ENCODE measurements at regions not wholly inside any gene's neighbourhood (a gene's known extent, or its start where the extent isn't known, plus 50 kb on each side); places are given as distances from the start of the nearest gene placed in this dataset.
"Not testable (repeated sequence)": the region's sequence is repeated elsewhere in the genome, so short reads cannot be mapped to it uniquely, and the experiment has no call there.

DNA sequence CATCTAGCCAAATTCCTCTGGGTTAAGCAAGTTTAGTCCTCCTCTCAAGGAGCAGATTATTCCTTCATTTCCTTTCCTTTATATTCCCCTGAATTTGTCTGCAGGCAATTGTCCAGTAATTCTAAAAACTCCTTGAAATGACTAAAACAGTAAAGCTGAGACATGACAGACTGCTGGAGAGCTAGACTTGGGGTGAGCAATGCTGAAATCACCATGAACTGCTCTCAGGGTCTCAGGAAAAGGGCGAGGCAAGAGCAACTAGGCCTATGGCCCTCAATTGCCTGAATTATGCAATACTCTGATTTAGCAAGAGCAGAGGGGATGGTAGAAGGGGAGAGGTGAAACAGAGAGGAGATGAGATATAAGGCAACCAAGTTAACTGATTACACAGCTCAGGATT, 172.9 kb upstream of the NREP start:
- intact Hi-C loops (cut with DNase I, micrococcal nuclease), result no loop called here
- ATAC-seq, result no peak
- DNase-seq, result no peak

DNA sequence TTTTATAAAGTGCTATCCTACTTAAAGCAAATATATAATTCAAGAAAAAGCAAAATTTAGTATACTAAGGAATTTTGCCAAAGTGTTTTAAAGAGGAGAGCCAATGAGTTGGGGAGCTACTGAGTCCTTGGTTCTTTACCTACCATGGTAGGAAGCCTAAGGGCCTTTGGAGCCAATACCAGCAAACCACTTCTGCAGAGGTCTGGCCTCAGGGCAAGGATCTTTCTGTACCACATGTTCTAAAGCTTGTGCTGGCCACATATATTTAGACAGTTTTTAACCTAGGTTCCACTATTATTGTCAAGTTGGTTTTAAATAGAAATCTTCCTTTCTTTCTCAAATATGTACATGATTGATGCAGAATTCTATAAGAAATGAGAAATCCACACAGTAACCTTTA, 172.3 kb upstream of the NREP start:
- intact Hi-C loops (cut with DNase I, micrococcal nuclease), result no loop called here
- ATAC-seq, result no peak
- DNase-seq, result no peak

DNA sequence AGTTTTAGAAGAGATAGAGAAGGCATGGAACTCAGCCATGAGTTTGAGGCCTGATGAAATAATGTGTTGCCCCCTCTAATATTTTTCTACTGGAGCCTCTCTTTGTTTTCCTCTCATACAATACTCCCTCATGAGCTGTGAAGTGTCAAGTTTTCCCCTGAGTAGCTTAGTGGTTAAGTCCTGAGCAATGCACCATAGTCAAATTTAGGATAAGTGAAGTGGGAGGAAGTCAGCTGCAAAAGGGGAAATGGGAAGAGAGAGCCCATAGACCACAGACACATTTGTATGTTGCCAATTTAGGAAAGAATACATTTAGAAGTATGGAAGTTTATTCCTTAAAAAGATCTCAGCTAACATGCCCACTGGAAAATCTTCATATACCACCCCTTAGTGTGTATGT, 171.5 kb upstream of the NREP start:
- DNase-seq (no peak), ATAC-seq (no peak)
- intact Hi-C loops (cut with DNase I, micrococcal nuclease), result no loop called here

DNA sequence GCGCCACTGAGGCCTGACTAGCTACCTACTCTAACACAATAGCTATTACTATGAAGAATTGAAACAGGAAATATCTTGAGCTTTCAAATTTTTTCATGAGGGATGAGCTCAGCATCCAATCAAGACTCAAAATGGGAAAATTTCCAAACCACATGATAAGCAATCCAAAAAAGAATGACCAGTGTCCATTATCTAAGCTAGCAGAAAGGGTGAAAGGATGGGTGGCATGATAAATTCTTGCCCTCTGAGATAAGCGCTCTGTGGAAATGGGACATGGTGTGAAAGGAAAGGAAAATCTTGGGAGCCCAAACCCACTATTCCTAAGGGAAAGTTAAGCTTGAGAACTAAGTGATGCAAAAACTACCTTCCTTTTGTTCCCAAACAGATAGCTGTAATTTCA, 170.2 kb upstream of the NREP start:
- DNase-seq (no peak), ATAC-seq (no peak)
- intact Hi-C loops (cut with DNase I, micrococcal nuclease), result no loop called here

DNA sequence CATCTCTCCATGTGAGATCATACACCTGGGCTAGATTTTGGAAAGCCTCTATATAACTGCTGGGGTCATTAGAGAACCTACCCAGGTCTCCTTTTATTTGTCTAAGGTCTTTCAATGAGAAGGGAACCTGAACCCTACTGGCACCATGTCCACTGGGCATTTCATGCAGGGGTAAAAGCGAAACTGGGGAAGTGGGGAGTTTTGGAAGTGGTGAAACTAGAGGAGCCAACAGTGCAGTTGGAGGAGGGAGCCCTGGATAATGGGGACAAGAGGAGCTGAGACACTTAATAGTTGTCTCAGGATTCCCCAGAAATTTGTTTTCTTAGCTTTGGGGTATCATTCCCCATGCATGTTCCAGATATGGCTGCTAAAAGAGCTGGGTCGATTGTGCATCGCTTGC, 169.0 kb upstream of the NREP start:
- DNase-seq (no peak), ATAC-seq (no peak)
- intact Hi-C loops (cut with DNase I, micrococcal nuclease), result no loop called here

- DNase-seq (no peak), ATAC-seq (no peak)
- intact Hi-C loops (cut with DNase I, micrococcal nuclease), result no loop called here
These were observed 165.3 kb upstream of the NREP start for GRCh38 chr5:111922344-111922743.

DNA sequence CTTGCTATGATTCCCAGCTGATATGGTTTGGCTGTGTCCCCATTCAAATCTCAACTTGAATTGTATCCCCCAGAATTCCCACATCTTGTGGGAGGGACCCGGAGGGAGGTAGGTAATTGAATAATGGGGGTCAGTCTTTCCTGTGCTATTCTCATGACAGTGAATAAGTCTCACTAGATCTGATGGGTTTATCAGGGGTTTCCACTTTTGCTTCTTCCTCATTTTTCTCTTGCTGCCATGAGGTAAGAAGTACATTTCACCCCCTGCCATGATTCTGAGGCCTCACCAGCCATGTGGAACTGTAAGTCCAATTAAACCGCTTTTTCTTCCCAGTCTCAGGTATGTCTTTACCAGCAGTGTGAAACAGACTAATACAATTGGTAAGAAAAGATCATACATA, 164.7 kb upstream of the NREP start:
- intact Hi-C loops (cut with DNase I, micrococcal nuclease); DNase-seq; ATAC-seq: not testable (repeated sequence)

DNA sequence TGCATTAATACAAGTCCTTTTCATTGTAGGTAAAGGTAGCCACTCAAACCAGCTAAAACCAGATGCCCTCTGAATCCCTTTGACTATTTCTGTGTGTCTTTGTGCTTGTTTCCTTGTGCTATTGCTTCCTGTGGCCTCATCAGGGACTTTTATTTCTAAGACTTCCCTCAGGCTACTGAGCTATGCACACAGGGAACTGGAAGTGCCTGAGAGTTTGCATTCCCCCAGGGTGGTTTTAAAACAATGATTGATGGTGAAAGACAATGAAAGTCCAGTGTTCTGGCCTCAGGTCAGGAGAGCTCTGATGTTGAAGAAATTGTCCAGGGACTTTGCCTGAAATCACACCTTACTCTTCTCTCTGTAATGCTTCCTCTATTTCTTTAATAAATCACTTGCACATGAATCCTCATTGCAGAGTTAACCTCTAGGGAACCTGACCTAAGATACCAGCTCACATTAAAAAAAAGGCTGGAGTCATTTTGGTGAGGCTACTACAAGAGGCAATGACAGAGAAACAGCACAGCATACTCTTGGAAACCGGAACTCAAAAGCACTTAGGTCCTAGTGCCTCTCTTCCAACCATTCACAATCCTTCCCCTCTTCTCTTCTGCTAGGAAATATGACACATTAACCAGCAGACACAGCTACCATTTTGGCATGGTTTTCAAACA, 158.1 kb upstream of the NREP start:
- intact Hi-C loops (cut with DNase I, micrococcal nuclease), result no loop called here
- ATAC-seq, result no peak
- DNase-seq, result no peak

GRCh38 chr5:111902436-111902835, 145.4 kb upstream of the NREP start:
- intact Hi-C loops (cut with DNase I, micrococcal nuclease), result no loop called here
- no peak for DNase-seq
- no peak for ATAC-seq

GRCh38 chr5:111901296-111901695, 144.3 kb upstream of the NREP start:
- DNase-seq (no peak), ATAC-seq (no peak)
- intact Hi-C loops (cut with DNase I, micrococcal nuclease), result no loop called here

DNA sequence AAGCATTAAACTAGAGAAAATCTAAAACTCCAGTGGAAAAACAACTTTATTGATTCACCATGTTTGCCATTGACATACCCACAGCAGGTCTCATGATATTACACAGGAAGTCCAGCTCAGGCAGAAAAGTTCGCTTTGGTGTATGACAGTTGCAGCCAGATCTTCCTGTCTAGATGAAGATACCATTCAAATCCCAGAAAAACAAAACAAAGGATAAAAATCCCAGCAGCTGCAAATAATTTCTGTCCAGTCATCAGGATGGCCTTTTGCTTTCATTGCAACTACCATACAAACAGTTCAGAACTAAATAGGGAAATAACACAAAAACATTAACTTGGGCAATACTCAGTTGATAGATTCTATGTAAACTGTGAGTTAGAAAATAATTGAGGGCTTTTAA, 136.0 kb upstream of the NREP start:
- DNase-seq (no peak), ATAC-seq (no peak)
- intact Hi-C loops (cut with DNase I, micrococcal nuclease), result no loop called here

DNA sequence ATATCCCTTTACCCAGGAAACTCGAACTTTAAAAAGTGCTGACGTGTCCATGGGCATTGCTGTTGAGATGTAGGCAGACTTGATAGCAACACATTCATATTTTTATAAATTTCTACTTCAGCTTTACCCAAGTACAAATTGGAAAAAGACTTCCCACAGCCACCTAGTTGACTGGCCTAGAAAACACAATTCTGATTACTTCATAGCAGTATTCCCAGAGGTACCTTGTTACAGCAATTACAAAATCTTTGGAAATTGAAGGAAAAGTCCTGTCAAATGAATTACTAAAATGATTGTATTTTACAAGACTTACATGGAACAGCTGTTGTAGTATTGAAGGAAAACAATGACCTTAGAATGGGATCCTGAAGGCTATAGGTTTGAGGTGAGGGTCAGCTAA, 130.7 kb upstream of the NREP start:
- no peak for DNase-seq
- ATAC-seq, result no peak
- intact Hi-C loops (cut with DNase I, micrococcal nuclease), result no loop called here

- ATAC-seq, result no peak
- intact Hi-C loops (cut with DNase I, micrococcal nuclease), result no loop called here
- no peak for DNase-seq
These were observed 112.7 kb upstream of the NREP start for GRCh38 chr5:111869681-111870080.

DNA sequence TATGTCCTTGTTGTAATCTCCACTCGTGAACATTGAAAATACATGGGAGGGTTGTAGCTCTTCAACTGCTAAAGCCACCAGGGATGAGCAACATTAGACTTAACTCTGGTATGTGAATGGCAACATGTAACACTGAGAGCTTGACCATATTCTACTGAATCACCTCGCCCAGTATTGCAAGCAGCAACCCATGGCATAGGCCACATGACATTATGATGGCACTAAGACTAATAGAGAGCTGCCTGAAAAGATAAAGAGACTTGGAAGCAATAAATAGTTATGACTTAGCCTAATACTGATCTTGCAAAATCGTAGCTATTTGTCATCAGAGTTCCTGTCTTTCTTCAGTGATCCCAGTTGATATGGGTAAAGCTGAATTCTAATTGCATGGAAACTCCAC, 108.4 kb upstream of the NREP start:
- ATAC-seq, result no peak
- intact Hi-C loops (cut with DNase I, micrococcal nuclease), result no loop called here
- no peak for DNase-seq

DNA sequence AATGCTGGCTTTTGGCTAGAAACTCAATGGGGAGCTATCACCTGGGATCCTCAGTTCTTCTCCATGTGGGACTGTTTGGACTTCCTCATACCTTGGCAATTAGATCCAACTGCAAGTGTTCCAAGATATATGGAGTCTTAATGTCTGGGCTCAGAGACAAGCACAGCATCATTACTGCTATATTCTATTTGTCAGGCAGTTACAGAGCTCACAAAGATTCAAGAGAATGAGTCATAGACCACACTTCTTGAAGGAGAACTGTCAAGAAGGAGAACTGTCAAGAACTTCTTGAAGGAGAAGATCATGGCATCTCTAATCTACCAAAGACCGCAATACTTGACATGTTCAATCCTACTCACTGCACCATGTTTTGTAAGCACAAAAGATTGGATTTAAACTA, 106.8 kb upstream of the NREP start:
- intact Hi-C loops (cut with DNase I, micrococcal nuclease), result no loop called here
- ATAC-seq (no peak), DNase-seq (no peak)

DNA sequence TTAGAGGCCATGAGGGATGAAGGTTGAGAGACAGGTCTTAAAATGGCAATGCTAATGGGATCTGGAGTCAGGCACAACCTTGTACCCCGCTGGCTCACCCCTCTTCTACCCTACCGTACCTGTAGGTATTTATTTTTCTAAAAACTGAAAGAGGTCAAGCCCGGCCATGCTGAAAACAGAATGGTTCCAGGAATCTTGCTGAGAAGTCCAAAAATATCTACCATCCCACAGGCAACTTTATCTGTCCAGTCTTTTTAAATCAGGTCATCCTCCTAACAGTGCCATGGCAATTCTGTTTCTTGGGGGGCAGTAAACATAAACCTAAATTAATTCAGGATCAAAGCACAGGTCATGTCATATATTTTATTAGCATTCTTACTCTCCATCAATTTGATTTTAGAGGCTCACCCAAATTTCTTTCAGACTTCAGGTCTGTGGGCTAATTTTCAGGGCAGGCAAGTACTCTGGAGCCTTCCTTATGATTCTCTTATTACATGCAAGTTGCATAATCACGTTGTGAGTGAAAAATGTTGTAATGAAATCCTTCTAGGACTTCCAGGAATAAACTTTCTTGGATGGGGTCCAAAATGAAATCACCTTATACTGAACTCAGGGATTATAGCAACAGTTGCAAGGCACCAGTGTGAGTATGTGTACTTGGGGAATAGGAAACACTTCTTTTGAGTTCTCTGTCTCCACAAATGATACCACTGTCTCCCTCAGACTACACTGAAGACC, 102.7 kb upstream of the NREP start:
- intact Hi-C loops (cut with DNase I, micrococcal nuclease), result no loop called here
- DNase-seq, result no peak

GRCh38 chr5:111859031-111859430, 102.0 kb upstream of the NREP start:
- ATAC-seq (no peak), DNase-seq (no peak)
- intact Hi-C loops (cut with DNase I, micrococcal nuclease), result no loop called here

More for the DNA sequence above, 102.7 kb upstream of the NREP start:
- ATAC-seq, result no peak

DNA sequence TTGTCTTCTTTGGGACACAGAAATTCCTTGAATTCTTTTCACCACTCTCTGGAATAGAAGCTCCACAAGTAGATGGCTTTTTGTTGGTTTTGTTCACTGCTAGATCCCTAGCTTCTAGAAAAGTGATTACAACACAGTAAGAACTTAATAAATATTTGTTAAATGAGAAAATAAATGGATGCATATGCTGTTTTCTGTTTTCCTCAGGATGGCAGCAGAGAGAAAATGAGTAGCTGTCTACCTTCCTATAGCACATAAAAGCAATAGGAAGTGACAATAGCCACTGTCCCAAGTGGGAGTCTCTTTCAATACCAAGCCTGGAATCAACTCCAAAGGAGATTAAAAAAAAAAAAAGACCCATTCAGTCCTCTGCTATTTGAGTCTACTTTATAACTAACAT, 100.6 kb upstream of the NREP start:
- intact Hi-C loops (cut with DNase I, micrococcal nuclease), result no loop called here
- DNase-seq (no peak), ATAC-seq (no peak)

- intact Hi-C loops (cut with DNase I, micrococcal nuclease), result no loop called here
- DNase-seq (no peak), ATAC-seq (no peak)
These were observed 100.0 kb upstream of the NREP start for GRCh38 chr5:111856876-111857466.

GRCh38 chr5:111855356-111855755, 98.4 kb upstream of the NREP start:
- ATAC-seq (no peak), DNase-seq (no peak)
- intact Hi-C loops (cut with DNase I, micrococcal nuclease), result no loop called here

GRCh38 chr5:111854186-111854585, 97.2 kb upstream of the NREP start:
- ATAC-seq, result no peak
- no peak for DNase-seq

More at GRCh38 chr5:111854186-111854585, 97.2 kb upstream of the NREP start:
- intact Hi-C loops (cut with DNase I, micrococcal nuclease), result no loop called here
